GM12872 (cell line): ENCODE measurements at regions not wholly inside any gene's neighbourhood (a gene's known extent, or its start where the extent isn't known, plus 50 kb on each side); places are given as distances from the start of the nearest gene placed in this dataset.
A peak's percentile ranks its signal among the peaks of the same experiment; 100 is the strongest.

Experiments
- CTCF ChIP-seq: IDR thresholded peaks from 3 replicates; pipeline ENCODE4 v1.5.1; 2011; ENCODE audit warnings: low read depth, mild to moderate bottlenecking, low read length, moderate library complexity; ENCODE audit not compliant: insufficient read depth

- no peak for TF ChIP-seq CTCF
Observed at GRCh38 chr14:59055006-59055405, 133.5 kb upstream of the DAAM1 start.

- peak; percentile 74 for TF ChIP-seq CTCF
Observed at GRCh38 chr14:59055439-59056045, 132.9 kb upstream of the DAAM1 start.

GRCh38 chr14:59057551-59057950 is 130.9 kb upstream of the DAAM1 start:
- TF ChIP-seq CTCF = no peak

- no peak for TF ChIP-seq CTCF
Observed at GRCh38 chr14:59060841-59061240, 127.6 kb upstream of the DAAM1 start.

- no peak for TF ChIP-seq CTCF
Observed at GRCh38 chr14:59061292-59061691, 127.2 kb upstream of the DAAM1 start.

GRCh38 chr14:59063259-59063658 is 125.2 kb upstream of the DAAM1 start:
- TF ChIP-seq CTCF = no peak

GRCh38 chr14:59067127-59067894 is 121.2 kb upstream of the DAAM1 start:
- no peak for TF ChIP-seq CTCF
